Endothelial cell of umbilical vein (primary cell): ENCODE measurements at regions not wholly inside any gene's neighbourhood (a gene's known extent, or its start where the extent isn't known, plus 50 kb on each side); places are given as distances from the start of the nearest gene placed in this dataset.

Experiments used
- BruUV-seq: library from RNA; stranded (reverse); fragments of 400-500 nt; replicated peaks from 2 replicates; lab custom pipeline; 2021; lab: Mats Ljungman, UMichigan
- CTCF ChIA-PET: fragments of 300-600, 350-600 bp; sonication (Branson Sonifier 250); formaldehyde crosslinking; loops from one replicate; lab custom pipeline; 2021; ENCODE audit warnings: antibody characterized with exemption, inconsistent platforms; lab: Charles Lee
- POLR2A ChIA-PET: fragments of 300-600, 350-600 bp; sonication (Branson Sonifier 250); formaldehyde crosslinking; loops from one replicate; lab custom pipeline; 2021; ENCODE audit warnings: antibody characterized with exemption, inconsistent platforms; lab: Charles Lee
- DNase-seq: peaks from one replicate; pipeline ENCODE4 v3.0.0-alpha.2; 2011; ENCODE audit warnings: low read depth, low spot score
- FAIRE-seq: peaks from 2 replicates; lab custom pipeline; 2011; peaks lifted over from hg19 to GRCh38; lab: Jason Lieb, UNC
- H2AFZ ChIP-seq: 2 replicates; pipeline ENCODE4 v1.6.0; 2012; ENCODE audit warnings: low read depth, low read length, control low read depth, inconsistent platforms
- H3K27ac ChIP-seq: 2 replicates; pipeline ENCODE4 v1.5.1; 2011; ENCODE audit warnings: low read depth, mild to moderate bottlenecking, control low read depth, low read length, moderate library complexity; ENCODE audit not compliant: insufficient read depth
- H3K27me3 ChIP-seq, 2 experiments: 2 replicates each; pipeline versions ENCODE4 v1.6.0 to v1.6.1; 2011; ENCODE audit warnings: low read length in 2 of 2, mixed read lengths in 1 of 2; ENCODE audit not compliant: control insufficient read depth in 2 of 2, insufficient read depth in 2 of 2
- H3K36me3 ChIP-seq, 2 experiments: 2 replicates in 1 of 2; 3 replicates in 1 of 2; pipeline ENCODE4 v1.5.1; 2011; ENCODE audit warnings: low read length in 2 of 2, mild to moderate bottlenecking in 1 of 2, moderate library complexity in 1 of 2; ENCODE audit not compliant: control insufficient read depth in 2 of 2, insufficient read depth in 2 of 2; ENCODE audit errors: extremely low read depth in 1 of 2
- H3K4me1 ChIP-seq: 3 replicates; pipeline ENCODE4 v1.5.1; 2011; ENCODE audit warnings: mild to moderate bottlenecking, low read length; ENCODE audit not compliant: control insufficient read depth, insufficient read depth; ENCODE audit errors: extremely low read depth
- H3K4me2 ChIP-seq: 2 replicates; pipeline ENCODE4 v1.6.1; 2011; ENCODE audit warnings: low read length, control low read depth, mixed read lengths; ENCODE audit not compliant: insufficient read depth
- H3K4me3 ChIP-seq, 3 experiments: fragments of 200-600 bp in 1 of 3; sonication (generic), shearing (Covaris generic) in 1 of 3; replicated peaks in 1 of 3; 2 replicates each; pipeline ENCODE4 v1.5.1; 2011 to 2016; ENCODE audit warnings: control low read depth in 3 of 3, low read length in 3 of 3, mild to moderate bottlenecking in 2 of 3, inconsistent platforms in 1 of 3, low read depth in 1 of 3, moderate library complexity in 1 of 3; ENCODE audit not compliant: insufficient read depth in 1 of 3
- H3K79me2 ChIP-seq: 2 replicates; pipeline ENCODE4 v1.6.0; 2012; ENCODE audit warnings: low read length, inconsistent platforms; ENCODE audit not compliant: control insufficient read depth, insufficient read depth
- H3K9ac ChIP-seq: replicated peaks from 2 replicates; pipeline ENCODE3; 2011; ENCODE audit warnings: low read length, control low read depth; ENCODE audit not compliant: insufficient read depth; ENCODE audit errors: extremely low read depth
- H3K9me1 ChIP-seq: replicated peaks from 3 replicates; pipeline ENCODE4 v1.6.0; 2011; ENCODE audit warnings: mild to moderate bottlenecking, low read length; ENCODE audit not compliant: control insufficient read depth, insufficient read depth; ENCODE audit errors: extremely low read depth
- H3K9me3 ChIP-seq: replicated peaks from 2 replicates; pipeline ENCODE4 v1.5.1; 2012; ENCODE audit warnings: low read length, inconsistent platforms; ENCODE audit not compliant: control insufficient read depth, insufficient read depth
- H4K20me1 ChIP-seq: replicated peaks from 2 replicates; pipeline ENCODE3; 2011; ENCODE audit warnings: mild to moderate bottlenecking, low read length; ENCODE audit not compliant: control insufficient read depth, insufficient read depth; ENCODE audit errors: extremely low read depth
- EZH2 ChIP-seq: IDR thresholded peaks from 2 replicates; pipeline ENCODE4 v1.6.1; 2012; ENCODE audit warnings: borderline replicate concordance, low read depth, mild to moderate bottlenecking, moderate library complexity, low read length, inconsistent platforms; ENCODE audit not compliant: severe bottlenecking
- FOS ChIP-seq: IDR thresholded peaks from 2 replicates; pipeline ENCODE4 v1.6.1; 2011; ENCODE audit warnings: mild to moderate bottlenecking, low read length, moderate library complexity, borderline replicate concordance; ENCODE audit not compliant: insufficient read depth
- GATA2 ChIP-seq: IDR thresholded peaks from 2 replicates; pipeline ENCODE4 v1.7.0; 2011; ENCODE audit warnings: low read depth, mild to moderate bottlenecking, moderate library complexity, mixed read lengths, low read length; ENCODE audit not compliant: insufficient read length, insufficient read depth
- JUN ChIP-seq: IDR thresholded peaks from 2 replicates; pipeline ENCODE4 v1.6.1; 2011; ENCODE audit warnings: borderline replicate concordance, low read depth; ENCODE audit not compliant: insufficient read length, insufficient read depth
- MYC ChIP-seq: IDR thresholded peaks from one replicate; pipeline ENCODE4 v1.6.1; 2011; ENCODE audit warnings: mild to moderate bottlenecking, low read depth, low read length
- POLR2A ChIP-seq: IDR thresholded peaks from 2 replicates; pipeline ENCODE4 v1.6.1; 2012; ENCODE audit warnings: low read depth, mild to moderate bottlenecking, control low read depth, low read length
- POLR2AphosphoS5 ChIP-seq: IDR thresholded peaks from 2 replicates; pipeline ENCODE4 v1.6.1; 2012; ENCODE audit warnings: low read depth, mild to moderate bottlenecking, control low read depth, low read length, moderate library complexity; ENCODE audit not compliant: insufficient read depth
- dilution Hi-C: fragments of 300-500 bp; cut with MboI; formaldehyde crosslinking; loops from one replicate; pipeline ENCODE4 v1.15.0; 2019; ENCODE audit warnings: low sequenced_read_pairs; ENCODE audit not compliant: extremely low pct_ligation_motif_present
- intact Hi-C: fragments of 100-400 bp; cut with micrococcal nuclease; formaldehyde crosslinking; loops from one replicate; pipeline ENCODE4 v1.10.0; 2022
- TF ChIP-seq, protein P1 (sequence below), 2 donors: IDR thresholded peaks; 1 replicate in 1 of 2; 2 replicates in 1 of 2; pipeline ENCODE4 v1.5.1; 2011; ENCODE audit warnings: low read length in 2 of 2, mild to moderate bottlenecking in 2 of 2, moderate library complexity in 2 of 2, control low read depth in 1 of 2, inconsistent platforms in 1 of 2, low read depth in 1 of 2; ENCODE audit not compliant: insufficient read depth in 1 of 2; ENCODE audit errors: extremely low read depth in 1 of 2
- TF ChIP-seq, protein P2 (sequence below): IDR thresholded peaks from 2 replicates; pipeline ENCODE4 v1.6.1; 2011; ENCODE audit not compliant: insufficient read depth, insufficient read length

DNA sequence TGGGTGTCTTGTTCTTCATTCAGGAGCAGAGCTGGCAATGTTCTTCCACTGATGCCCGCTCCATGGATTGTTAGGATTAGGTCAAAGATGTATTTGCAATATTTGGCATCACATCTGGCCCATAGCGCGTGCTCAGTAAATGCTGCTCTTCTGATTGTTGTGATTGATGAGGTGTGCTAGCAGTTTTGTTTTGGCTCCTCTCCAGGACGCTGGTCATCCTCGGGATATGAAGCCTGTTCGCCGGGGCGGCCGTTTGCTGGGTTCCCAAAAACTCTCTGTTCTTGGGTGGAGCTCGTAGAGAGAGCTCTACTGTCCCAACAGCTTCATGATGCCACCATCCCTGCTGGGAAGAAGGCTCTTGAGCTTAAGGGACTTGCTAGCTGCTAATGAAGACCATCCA lies 96.9 kb downstream of the XRCC2 start:
- no peaks in the 10 kb centered on the region for H3K27me3 ChIP-seq
- FAIRE-seq (no peak), DNase-seq (no peak)
- H4K20me1 ChIP-seq, result no peaks in the 10 kb centered on the region
- H3K4me3 ChIP-seq, result no peak overlapping the region
- no TSS peak for BruUV-seq
- no peaks in the 10 kb centered on the region for H3K9me1 ChIP-seq
- no peaks in the 10 kb centered on the region for H3K4me1 ChIP-seq
- H3K4me2 ChIP-seq, result no peak overlapping the region
- H3K36me3 ChIP-seq, result no peaks in the 10 kb centered on the region
- dilution Hi-C loops (no loop called here), intact Hi-C loops (no loop called here)
- no peak overlapping the region for H2AFZ ChIP-seq
- H3K9me3 ChIP-seq, result no peaks in the 10 kb centered on the region
- H3K79me2 ChIP-seq, result no peaks in the 10 kb centered on the region
- ChIA-PET POLR2A (no interaction called here), CTCF (no interaction called here)
- H3K27ac ChIP-seq, result no peak overlapping the region
- H3K9ac ChIP-seq, result no peak overlapping the region
- TF ChIP-seq, protein P1, sequence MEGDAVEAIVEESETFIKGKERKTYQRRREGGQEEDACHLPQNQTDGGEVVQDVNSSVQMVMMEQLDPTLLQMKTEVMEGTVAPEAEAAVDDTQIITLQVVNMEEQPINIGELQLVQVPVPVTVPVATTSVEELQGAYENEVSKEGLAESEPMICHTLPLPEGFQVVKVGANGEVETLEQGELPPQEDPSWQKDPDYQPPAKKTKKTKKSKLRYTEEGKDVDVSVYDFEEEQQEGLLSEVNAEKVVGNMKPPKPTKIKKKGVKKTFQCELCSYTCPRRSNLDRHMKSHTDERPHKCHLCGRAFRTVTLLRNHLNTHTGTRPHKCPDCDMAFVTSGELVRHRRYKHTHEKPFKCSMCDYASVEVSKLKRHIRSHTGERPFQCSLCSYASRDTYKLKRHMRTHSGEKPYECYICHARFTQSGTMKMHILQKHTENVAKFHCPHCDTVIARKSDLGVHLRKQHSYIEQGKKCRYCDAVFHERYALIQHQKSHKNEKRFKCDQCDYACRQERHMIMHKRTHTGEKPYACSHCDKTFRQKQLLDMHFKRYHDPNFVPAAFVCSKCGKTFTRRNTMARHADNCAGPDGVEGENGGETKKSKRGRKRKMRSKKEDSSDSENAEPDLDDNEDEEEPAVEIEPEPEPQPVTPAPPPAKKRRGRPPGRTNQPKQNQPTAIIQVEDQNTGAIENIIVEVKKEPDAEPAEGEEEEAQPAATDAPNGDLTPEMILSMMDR (IDR thresholded peaks at IDR 0.05; ENCODE audit: extremely low read depth in 1 of 2, insufficient read depth in 1 of 2, low read depth in 1 of 2, low read length in 2 of 2), result no peak
- TF ChIP-seq JUN (no peak), POLR2AphosphoS5 (no peak), FOS (no peak), GATA2 (no peak), POLR2A (no peak), MYC (no peak), EZH2 (no peak)
- TF ChIP-seq, protein P2, sequence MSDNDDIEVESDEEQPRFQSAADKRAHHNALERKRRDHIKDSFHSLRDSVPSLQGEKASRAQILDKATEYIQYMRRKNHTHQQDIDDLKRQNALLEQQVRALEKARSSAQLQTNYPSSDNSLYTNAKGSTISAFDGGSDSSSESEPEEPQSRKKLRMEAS, result no peak
